ENCODE measurements at regions not wholly inside any gene's neighbourhood (a gene's known extent, or its start where the extent isn't known, plus 50 kb on each side); places are given as distances from the start of the nearest gene placed in this dataset.

GRCh38 chr13:105184201-105184600 is 1351.3 kb downstream of the EFNB2 start:
- TF ChIP-seq STAT1 (IDR thresholded peaks at IDR 0.05; ENCODE audit: unreplicated experiment): no peak
- TF ChIP-seq NANOG (IDR thresholded peaks at IDR 0.05; ENCODE audit: borderline replicate concordance): no peak
- TF ChIP-seq ETS1 (IDR thresholded peaks at IDR 0.05): no peak
- no peak for TF ChIP-seq CTCF (conservative IDR thresholded peaks at IDR 0.05; ENCODE audit: low read depth in 2 of 2)
- no peak for TF ChIP-seq ZNF462 (CRISPR knock-in tag; IDR thresholded peaks at IDR 0.05)
- TF ChIP-seq EZH2phosphoT487 (IDR thresholded peaks at IDR 0.05; ENCODE audit: unreplicated experiment): no peak
- TF ChIP-seq EZH2 (IDR thresholded peaks at IDR 0.05; ENCODE audit: low read depth, unreplicated experiment): no peak
- TF ChIP-seq ZNF114 (CRISPR knock-in tag; IDR thresholded peaks at IDR 0.05): no peak
- TF ChIP-seq CREB1 (CRISPR knock-in tag; IDR thresholded peaks at IDR 0.05; ENCODE audit: low read depth): no peak
- no peak for TF ChIP-seq ZNF331 (CRISPR knock-in tag; IDR thresholded peaks at IDR 0.05; ENCODE audit: low read depth)
- TF ChIP-seq JUNB (IDR thresholded peaks at IDR 0.05; ENCODE audit: unreplicated experiment): no peak
- H3K4me3 ChIP-seq: no peak overlapping the region
- Mint-ChIP-seq H3K27me3 (ENCODE audit: insufficient read depth, low read depth, poor library complexity) (no peaks in the 10 kb centered on the region), H3K9me3 (no peaks in the 10 kb centered on the region), H3K4me1 (no peaks in the 10 kb centered on the region), H3K4me3 (no peak overlapping the region), H3K36me3 (ENCODE audit: low read depth) (no peaks in the 10 kb centered on the region), H3K27ac (no peak overlapping the region)
- H3F3A ChIP-seq (replicated peaks; ENCODE audit: low read depth): no peaks in the 10 kb centered on the region
- no peaks in the 10 kb centered on the region for H3K4me1 ChIP-seq (ENCODE audit: insufficient read depth)
- H3K27me3 ChIP-seq (ENCODE audit: insufficient read depth): no peaks in the 10 kb centered on the region
- no peak for DNase-seq (ENCODE audit: low spot score)
- H3K79me2 ChIP-seq (replicated peaks; ENCODE audit: insufficient read depth): no peaks in the 10 kb centered on the region
- H3K4me2 ChIP-seq: no peak overlapping the region
- H2AFZ ChIP-seq: no peak overlapping the region
- no peak overlapping the region for H3K27ac ChIP-seq (ENCODE audit: low read depth)
- no peaks in the 10 kb centered on the region for H4K20me1 ChIP-seq (replicated peaks; ENCODE audit: insufficient read depth)
- H3K36me3 ChIP-seq (ENCODE audit: insufficient read depth): no peaks in the 10 kb centered on the region
- ATAC-seq: no peak
- no peaks in the 10 kb centered on the region for H3K9me2 ChIP-seq (ENCODE audit: insufficient read depth)

Measured in GM23338 (cell line).